Limb (tissue), 2 donors: ENCODE measurements at regions not wholly inside any gene's neighbourhood (a gene's known extent, or its start where the extent isn't known, plus 50 kb on each side); places are given as distances from the start of the nearest gene placed in this dataset.
"Not testable (repeated sequence)": the region's sequence is repeated elsewhere in the genome, so short reads cannot be mapped to it uniquely, and the experiment has no call there.

Experiments used
- DNase-seq, 2 donors: peaks; one replicate each; pipeline ENCODE4 v3.0.0-alpha.2; 2016; ENCODE audit errors: extremely low spot score in 2 of 2

DNA sequence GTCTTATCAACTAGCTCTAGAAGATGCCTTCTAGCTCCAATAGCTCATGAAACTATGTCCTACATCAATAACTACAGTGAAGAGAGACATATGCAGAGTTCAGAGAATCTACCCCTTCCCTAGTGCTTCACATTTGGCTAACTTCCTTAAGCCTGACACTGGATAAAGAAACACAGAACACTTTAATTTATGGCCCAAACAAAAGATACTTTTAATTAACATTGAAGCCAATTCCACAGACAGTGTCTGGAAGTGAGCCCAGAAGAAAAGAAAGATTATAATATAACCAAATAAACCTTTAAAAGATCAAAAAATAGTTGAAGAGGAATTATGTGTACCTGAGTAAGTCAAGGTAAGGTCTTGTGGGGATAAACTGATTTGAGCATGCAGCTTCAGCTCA is 255.2 kb downstream of the C11orf87 start:
- DNase-seq = no peak

DNA sequence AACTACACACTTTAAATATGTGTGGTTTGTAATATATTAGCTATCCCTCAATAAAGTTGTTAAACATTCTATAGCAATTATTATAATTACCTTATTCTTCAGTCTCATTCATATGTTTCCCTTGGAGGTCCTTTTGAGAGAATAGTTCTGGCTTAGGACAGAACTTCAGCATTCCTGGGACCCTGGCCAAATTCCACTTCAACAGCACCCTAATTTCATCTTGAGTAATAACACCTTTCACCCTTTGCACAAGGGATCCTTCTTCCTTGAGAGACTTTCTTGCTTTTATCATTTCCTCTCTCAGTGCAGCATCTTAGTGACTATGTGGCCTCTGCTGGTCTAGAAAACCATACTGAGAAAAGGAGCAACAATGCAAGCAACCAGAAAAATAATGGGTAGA is 255.9 kb downstream of the C11orf87 start:
- DNase-seq = no peak

DNA sequence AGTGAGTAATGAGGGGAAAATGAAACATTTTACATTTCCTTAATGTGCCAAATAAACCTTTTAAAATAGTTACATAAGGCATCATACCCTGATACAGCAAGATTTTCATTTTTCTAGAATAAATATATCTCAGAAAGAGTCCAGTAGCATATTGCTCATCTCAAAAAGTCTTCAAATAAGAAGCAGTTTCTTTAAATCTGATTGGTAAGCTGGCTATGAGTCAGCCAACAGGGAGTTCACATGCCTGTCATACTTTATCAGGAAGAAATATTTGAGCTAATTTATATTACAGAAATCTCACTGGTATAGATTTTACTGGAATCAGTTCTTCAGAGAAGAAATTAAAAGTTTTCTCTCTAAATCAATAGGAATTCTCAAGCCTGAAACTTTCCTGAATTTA is 258.1 kb downstream of the C11orf87 start:
- no peak for DNase-seq

DNA sequence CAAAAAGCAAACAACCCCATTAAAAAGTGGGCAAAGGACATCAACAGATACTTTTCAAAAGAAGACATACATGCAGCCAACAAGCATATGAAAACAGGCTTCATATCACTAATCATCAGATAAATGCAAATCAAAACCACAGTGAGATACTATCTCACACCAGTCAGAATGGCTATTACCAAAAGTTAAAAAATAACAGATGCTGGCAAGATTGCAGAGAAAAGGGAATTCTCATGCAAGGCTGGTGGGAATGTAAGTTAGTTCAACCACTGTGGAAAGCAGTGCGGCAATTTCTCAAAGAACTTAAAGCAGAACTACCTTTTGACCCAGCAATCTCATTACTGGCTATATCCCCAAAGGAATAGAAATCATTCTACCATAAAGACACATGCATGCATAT is 260.8 kb downstream of the C11orf87 start:
- not testable (repeated sequence) for DNase-seq

DNA sequence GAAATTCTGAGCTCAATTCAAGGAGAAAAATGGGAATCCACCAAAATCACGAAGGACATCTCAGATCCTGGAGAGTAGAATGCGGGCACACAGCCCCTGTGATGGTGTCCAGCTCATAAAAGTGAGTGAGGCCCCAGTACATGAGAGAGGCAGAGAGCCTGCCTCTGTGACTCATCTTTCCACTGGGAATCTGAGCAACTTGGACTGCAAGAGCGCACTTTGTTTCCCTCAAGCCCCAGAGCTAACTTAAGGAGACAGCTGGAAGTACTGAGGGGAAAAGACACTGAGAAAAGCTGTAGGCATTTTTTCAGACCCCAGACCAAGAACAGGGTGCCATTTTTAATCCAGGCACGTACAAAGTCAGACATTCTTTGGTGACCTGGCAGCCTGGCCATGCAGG is 273.7 kb downstream of the C11orf87 start:
- no peak for DNase-seq

GRCh38 chr11:109696191-109696897 is 274.4 kb downstream of the C11orf87 start:
- no peak for DNase-seq

- DNase-seq = no peak
Observed at GRCh38 chr11:109697140-109697843, 275.3 kb downstream of the C11orf87 start.

- DNase-seq = no peak
Observed at GRCh38 chr11:109698237-109698636, 276.2 kb downstream of the C11orf87 start.

GRCh38 chr11:109704432-109704831 is 282.4 kb downstream of the C11orf87 start:
- no peak for DNase-seq

DNA sequence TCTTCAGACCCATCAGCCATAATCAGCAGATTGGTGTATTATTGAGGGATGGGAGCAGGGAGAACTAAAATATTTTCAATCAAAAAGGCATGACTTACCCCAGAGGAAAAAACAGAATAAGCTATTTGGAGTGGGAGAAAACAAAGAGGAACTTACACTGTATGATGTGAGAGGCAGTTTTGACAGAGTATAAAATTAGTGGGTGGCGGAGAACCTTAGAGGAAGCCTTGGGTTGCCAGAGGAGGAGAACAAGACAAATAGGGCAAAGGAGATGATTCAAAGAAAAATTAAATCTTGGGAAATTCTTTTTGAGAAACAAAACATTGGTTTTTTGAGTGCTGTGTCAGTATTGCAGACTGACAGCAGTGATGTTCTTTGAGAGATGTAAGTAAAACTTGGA is 285.0 kb downstream of the C11orf87 start:
- DNase-seq = no peak

GRCh38 chr11:109707411-109707810 is 285.4 kb downstream of the C11orf87 start:
- DNase-seq = no peak

GRCh38 chr11:109708184-109708583 is 286.2 kb downstream of the C11orf87 start:
- DNase-seq = no peak

- not testable (repeated sequence) for DNase-seq
Observed at GRCh38 chr11:109714444-109714843, 292.5 kb downstream of the C11orf87 start.

GRCh38 chr11:109715424-109715823 is 293.4 kb downstream of the C11orf87 start:
- DNase-seq = not testable (repeated sequence)

DNA sequence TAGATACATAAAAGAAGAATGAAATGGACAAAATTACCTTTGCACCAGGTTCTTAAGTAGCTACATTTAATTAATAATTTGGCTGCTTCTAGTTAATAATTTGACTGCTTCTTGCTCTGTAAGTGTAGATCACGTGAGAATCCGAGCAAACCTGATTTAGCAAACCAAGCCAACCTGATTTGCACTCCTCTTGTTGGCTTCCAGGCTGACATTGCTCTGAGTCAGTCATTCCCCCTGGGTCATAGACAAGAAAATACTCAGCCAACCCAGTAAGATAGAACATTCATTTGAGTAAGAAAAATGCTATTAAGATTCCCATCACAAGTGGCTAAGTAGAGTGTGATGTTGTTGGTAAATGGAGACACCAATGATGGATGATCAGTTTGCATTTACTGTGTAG is 304.1 kb downstream of the C11orf87 start:
- DNase-seq = no peak

DNA sequence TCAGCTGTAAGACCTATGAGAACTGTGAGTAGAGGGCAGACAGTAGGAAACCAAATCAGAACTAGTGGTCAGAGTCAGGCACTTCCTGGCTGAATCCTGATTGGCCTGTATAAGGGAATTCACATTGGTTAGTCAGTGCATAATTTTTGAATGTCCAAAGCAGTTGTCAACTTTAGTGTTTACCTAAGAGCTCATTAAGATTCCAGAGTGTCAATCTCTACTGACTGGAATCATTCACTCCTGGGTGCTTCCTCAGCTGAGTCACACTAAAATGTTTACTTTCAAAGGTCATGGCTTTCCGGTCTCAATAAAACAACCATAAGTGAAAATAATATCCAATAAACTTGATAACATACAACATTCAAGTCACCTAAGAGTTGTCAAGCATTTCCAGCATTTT is 306.1 kb downstream of the C11orf87 start:
- DNase-seq = no peak

DNA sequence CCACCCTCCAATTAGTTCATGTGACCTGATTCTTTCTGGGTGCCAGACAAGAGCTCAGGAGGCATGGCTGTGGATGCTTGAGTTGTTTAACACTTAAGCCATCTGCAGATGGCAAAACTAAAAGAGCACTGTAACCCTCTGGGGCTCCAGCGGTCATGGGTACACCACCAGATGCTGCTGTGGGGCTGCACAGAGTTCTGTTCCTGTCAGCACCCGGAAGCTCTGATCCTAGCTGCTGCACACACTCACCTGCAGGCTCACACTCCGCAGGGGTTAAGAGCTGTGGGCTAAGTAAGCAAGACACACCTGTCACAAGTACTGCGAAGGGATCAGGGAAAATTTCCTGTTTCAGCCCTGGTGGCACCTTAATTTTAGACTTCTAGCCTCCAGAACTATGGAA is 307.8 kb downstream of the C11orf87 start:
- DNase-seq = no peak

DNA sequence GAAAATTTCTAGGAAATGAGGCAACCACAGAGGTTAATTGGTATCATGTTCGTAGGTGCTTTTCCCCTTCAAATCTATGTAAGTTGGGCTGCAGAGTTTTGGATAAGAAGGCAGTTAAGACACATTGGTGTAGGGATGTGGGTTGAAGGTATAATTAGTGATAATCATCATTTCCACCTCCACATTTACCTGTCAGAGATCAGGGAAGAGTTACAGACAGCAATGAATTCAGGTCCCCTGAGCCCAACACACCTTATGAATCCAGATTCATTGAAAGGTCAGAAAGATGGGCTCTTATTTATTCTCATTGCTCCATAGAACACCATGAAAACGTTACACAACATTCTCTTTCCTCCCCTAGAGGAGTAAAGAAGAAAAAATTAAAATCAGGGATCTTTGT is 308.7 kb downstream of the C11orf87 start:
- DNase-seq = no peak

GRCh38 chr11:109731451-109731850 is 309.5 kb downstream of the C11orf87 start:
- DNase-seq = no peak

DNA sequence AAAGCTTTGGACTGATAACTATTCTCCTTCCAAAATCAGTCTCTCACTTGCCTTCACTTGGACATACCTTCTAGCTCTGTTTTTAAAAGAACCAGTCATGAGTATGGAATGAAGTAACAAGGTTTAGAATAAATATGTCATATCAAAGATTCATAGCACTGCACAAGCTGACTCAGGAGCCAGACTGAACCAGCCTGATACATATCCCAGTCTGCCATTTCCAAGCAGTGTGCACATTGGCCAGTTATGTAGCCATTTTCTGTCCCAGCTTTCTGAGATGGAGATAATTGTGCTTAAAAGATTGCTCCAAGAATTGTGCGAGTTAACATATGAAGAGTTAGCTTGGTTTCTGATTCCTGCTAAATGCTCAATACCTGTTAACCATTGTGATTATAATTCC is 311.3 kb downstream of the C11orf87 start:
- no peak for DNase-seq

- DNase-seq = peak in 1 of 2 donors; percentile 13
Observed at GRCh38 chr11:109734566-109734965, 312.6 kb downstream of the C11orf87 start.

DNA sequence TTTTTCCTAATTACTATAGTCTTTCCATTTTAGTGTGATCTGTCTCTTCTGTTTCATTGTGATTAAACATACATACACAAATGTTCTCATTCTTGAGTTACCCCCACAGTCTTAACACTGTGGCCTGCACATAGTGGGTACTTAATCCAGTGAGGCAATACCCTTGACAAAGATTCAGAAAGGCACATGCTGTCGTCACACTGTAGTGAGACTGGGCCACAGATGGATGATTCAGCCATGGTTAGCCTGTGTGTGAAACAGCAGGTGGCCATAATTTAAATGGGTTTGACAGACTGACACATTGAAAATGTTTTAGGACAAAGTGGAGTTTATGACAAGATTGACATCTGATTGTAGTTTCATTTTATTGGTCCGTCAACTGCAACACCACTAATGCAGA is 313.1 kb downstream of the C11orf87 start:
- DNase-seq = no peak

DNA sequence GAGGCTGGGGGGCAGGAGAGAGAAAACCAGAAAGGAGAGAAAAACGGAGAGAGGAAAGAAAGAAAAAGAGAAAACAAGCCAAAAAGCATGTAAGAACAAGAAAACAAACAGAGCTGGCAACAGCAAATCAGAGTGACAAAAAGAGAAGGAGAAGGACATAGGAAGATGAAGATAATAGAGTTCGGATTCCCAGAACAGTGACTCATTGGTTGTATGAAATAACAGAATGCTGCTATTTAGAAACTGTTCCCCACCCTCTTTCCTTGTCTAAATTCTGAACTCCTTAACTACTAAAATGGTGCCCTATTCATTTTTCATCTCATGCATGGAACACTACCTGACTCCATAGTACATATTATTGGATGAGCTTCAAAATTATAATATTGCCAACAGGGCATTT is 317.4 kb downstream of the C11orf87 start:
- no peak for DNase-seq
